KG1 (cell line): ENCODE measurements at regions not wholly inside any gene's neighbourhood (a gene's known extent, or its start where the extent isn't known, plus 50 kb on each side); places are given as distances from the start of the nearest gene placed in this dataset.
"Not testable (repeated sequence)": the region's sequence is repeated elsewhere in the genome, so short reads cannot be mapped to it uniquely, and the experiment has no call there.

ENCODE experiments used
- DNase-seq: peaks from one replicate; lab custom pipeline; 2025; lab: John Stamatoyannopoulos, UW

DNA sequence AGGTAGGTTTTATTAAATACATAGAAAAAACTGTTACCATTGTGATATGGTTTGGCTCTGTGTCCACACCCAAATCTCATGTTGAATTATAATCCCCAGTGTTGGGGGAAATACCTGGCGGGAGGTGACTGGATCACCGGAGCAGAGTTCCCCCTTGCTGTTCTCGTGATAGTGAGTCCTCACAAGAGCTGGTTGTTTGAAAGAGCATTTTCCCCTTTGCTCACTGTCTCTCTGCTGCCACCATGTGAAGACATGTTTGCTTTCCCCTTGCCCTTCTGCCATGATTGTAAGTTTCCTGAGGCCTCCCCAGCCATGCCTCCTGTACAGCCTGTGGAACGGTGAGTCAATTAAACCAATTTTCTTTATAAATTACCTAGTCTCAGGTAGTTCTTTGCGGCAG is 352.7 kb upstream of the SLC39A10 start:
- DNase-seq: no peak

DNA sequence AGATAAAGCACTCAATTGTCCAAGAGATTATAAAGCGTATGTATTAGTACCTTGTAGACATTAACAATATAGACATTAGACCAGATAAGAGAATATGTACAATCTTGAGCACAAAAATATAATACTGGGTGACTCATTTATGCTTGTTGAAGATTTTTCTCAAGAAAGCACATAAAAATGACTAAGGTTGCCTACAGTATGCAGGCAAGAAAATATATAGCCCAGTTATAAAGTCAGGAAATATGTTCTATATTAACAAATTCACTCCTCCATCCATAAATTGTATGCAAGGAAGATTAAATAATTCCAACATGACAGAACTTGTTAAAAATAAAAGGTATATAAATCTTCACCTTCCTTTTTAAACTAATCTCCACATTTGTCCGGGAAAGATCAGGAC is 356.4 kb upstream of the SLC39A10 start:
- no peak for DNase-seq

DNA sequence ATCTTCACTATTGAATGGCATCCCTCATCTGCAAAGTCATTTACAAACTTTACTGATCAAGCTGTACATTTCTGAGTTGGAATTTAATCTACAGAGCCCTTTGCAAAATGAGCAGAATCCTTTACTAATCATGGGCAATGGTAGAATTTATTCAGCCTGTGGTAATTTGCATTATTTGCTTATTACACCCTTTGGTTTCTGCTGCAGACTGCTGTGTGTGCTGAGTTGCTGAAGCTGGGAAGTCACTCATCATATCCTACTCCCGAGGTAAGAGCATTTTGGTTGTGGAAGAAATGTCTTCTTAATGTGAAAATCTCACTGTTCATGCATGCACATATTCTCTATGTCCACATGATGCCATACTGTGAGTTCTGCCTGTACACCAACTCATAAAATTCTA is 357.4 kb upstream of the SLC39A10 start:
- DNase-seq: no peak

DNA sequence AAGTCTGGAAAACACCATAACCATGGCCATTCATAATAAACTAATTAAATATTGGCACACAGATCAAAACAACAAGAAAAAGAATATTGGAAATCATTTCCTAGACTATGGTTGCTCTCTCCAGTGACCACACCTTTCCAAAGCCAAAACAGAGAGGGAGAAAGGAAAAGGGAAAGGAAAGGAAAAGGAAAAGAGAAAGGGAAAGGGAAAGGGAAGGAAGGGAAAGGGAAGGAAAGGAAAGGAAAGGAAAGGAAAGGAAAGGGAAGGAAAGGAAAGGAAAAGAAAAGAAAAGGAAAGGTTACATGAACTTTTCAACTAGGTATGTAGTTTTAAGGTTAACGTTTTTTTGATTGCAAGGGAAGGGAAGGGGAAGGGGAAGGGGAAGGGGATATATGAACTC is 360.5 kb upstream of the SLC39A10 start:
- DNase-seq: no peak

DNA sequence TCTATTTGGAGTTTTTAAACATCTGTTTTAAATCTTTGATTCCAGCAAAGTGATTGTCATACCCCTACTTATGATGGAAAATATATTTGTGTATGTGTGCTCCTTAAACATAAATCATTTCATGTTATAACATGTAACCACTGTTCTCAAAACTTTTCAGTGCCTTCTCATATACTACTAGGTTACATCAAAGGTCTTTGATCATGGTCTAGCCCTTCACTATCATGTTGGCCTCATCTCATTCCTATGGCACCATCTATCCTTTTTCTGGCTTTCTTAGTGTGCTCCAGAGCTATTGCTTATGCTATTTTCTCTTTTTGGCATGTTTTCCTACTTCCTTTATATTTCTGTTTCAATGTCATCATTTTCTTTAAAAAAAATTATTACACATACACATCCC is 367.9 kb upstream of the SLC39A10 start:
- DNase-seq: no peak

DNA sequence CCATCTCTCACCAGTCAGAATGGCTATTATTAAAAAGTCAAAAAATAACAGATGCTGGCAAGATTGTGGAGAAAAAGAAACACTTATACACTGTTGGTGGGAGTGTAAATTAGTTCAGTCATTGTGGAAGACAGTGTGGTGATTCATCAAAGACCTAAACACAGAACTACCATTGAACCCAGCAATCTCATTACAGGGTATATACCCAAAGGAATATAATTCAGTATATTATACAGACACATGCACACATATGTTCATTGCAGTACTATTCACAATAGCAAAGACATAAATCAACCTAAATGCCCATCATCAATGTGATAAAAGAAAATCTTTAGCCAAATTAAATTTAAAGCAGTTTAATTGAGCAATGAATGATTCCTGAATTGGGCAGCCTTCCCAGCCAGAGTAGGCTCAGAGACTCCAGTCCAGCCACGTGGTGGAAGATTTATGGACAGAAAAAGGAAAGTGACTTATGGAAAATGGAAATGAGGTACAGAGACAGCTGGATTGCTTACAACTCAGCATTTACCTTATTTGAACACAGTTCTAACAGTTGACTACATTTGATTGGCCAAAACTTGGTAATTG is 377.1 kb upstream of the SLC39A10 start:
- no peak for DNase-seq

DNA sequence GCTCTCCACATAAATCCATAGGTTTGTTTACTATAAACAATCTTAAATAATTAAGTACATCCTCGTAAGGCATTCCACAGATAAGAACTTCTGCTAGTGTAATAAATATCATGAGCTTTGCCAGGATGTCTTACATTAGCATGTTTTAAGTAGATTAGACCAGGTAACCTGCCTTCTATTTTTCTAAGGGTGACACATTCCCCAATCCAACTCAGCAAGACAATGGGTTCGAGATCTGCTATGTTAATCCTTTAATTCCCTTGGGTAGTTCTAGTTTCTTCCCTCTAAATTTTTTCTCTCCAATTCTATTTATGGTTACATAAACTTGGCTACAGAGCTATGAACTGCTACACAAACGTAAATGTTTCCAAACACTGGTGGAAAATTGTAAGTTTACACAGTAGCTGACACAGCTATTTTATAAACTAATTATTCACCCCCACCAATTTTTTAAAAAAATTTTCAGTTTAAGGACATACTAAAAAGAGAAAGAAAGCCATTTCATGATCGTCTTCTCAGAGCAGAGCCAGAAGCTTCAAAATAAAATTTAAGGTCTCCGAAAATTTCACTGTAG is 386.5 kb upstream of the SLC39A10 start:
- DNase-seq: no peak

DNA sequence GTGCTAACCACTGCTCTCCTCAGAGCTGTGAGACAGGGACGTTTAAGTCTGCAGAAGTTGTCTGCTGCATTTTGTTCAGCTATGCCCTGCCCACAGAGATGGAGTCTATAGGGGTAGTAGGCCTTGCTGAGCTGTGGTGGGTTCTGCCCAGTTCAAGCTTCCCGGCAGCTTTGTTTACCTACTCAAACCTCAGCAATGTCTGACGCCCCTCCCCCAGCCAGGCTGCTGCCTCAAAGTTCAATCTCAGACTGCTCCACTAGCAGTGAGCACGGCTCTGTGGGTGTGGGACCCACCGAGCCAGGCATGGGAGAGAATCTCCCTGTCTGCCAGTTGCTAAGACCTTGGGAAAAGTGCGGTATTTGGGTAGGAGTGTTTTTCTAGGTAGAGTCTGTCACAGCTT is 387.8 kb upstream of the SLC39A10 start:
- no peak for DNase-seq

DNA sequence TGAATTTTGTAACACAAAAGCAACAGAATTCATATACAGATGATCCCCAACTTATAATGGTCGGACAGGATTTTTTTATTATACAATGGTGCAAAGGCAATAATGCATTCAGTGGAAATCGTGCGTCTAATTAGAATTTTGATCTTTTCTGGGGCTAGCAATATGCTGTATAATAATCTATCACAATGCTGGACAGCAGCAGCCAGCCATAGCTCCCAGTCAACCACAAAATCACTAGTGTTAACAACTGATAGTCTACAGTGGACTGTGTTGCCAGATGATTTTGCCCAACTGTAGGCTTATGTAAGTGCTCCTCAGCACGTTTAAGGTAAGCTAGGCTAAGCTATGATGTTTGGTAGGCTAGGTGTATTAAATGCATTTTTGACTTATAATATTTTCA is 399.0 kb upstream of the SLC39A10 start:
- DNase-seq: no peak

DNA sequence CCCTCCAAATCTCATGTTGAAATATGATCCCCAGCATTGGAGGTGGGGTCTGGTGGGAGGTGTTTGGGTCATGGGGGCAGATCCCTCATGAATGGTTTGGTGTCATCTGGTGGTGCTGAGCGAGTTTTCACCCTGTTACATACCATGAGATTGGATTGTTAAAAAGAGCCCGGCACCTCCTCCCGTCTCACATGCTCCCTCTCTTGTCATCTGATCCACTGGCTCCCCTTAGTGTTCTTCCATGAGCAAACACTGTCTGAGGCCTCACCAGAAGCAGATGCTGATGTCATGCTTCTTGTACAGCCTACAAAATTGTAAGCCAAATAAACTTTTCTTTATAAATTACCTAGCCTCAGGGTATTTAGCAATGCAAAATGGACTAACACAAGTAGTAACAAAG is 405.0 kb upstream of the SLC39A10 start:
- DNase-seq: no peak

DNA sequence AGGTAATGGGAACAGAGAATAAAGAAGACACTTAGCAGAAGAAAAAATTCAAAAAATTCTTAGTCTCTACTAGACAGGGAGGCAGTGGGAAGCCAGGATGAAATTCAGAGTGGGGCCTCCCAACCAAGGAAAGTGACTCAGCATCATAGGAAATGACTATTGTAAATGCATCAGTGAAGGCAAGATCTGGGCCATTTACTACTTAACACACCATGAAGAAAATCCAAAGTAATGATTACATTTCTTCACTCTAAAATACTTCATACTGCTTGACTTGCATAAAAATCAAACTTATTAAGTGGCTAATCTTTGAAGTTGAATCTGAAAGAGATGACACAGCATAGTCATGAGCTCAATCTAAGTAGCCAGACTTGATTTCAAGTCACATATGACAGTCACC is 405.8 kb upstream of the SLC39A10 start:
- DNase-seq: no peak

DNA sequence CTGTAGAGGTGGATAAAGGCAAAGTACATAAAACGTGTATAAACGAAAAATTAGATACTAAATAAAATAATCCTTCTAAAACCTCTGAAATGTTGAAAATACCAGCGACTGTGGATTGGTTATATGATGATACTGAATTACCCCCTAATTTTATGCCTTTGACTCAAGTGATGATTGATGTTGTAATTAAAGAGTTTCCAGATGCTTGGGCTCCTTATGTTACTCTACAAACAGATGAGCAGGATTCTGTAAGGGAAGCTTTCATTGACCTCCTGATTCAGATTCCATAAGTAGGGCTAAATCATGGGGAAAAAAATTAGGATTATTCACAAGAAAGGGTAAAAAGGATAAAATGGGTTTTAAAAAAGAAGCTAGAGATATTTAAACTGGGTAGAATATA is 418.2 kb upstream of the SLC39A10 start:
- DNase-seq: no peak

DNA sequence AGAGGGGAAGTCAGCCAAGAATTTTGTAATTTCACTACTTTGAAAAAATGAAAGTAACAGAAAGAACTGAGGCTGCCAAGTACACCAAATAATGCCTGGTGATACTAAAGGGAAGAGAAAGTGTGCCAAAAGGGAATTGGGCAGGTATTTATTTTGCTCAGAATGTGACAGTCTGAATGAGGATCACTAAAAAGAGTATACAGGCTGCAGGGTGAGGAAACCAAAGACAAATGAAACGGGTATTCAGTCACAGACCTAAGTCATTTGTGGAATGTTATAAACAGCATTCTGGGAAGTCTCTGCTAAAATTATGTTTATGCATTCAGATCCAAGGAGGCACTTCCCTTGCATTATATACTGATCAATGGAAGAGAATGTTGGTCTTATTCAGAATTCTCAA is 418.6 kb upstream of the SLC39A10 start:
- DNase-seq: no peak

DNA sequence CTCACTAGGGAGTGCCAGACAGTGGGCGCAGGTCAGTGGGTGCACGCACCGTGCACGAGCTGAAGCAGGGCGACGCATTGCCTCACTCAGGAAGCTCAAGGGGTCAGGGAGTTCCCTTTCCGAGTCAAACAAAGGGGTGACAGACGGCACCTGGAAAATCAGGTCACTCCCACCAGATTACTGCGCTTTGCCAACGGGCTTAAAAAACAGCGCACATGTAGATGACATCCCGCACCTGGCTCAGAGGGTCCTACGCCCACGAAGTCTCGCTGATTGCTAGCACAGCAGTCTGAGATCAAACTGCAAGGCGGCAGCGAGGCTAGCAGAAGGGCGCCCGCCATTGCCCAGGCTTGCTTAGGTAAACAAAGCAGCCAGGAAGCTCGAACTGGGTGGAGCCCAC is 428.5 kb upstream of the SLC39A10 start:
- not testable (repeated sequence) for DNase-seq

DNA sequence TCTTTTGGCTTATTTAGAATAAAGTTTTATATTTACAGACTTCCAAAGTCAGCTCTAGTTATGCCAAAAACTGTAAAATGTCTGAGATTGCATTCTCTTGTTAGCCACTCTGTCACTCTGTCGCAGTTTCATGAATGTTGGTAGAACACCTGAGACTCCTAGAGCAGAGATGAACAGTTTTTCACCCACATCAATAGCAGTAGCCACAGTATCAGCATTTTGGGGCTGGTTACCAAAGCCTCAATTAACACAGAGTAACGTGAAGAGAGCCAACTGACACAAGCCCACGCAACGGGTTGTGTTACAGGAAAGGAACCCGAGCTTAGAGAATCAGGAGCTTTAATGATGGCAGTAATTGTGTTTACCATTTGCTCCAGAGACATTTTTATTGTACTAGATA is 443.0 kb upstream of the SLC39A10 start:
- DNase-seq: no peak

DNA sequence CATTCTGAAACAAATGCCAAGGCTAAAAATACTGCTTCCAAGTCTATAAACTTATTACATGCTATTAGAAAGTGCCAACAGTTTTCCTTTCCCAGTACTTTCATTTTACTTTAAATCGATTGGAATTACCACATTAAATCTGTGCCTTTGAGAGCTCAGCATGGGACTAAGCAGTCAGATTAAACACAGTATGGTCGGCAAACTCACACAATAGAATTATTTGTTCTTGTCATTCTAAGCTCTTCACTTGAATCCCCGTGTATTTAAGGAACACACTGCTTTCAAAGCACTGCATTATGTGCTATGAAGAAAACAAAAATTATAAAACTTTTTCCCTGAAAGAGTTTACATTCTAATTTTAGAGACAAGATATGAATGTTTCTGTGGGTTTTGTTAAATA is 444.4 kb upstream of the SLC39A10 start:
- DNase-seq: no peak

DNA sequence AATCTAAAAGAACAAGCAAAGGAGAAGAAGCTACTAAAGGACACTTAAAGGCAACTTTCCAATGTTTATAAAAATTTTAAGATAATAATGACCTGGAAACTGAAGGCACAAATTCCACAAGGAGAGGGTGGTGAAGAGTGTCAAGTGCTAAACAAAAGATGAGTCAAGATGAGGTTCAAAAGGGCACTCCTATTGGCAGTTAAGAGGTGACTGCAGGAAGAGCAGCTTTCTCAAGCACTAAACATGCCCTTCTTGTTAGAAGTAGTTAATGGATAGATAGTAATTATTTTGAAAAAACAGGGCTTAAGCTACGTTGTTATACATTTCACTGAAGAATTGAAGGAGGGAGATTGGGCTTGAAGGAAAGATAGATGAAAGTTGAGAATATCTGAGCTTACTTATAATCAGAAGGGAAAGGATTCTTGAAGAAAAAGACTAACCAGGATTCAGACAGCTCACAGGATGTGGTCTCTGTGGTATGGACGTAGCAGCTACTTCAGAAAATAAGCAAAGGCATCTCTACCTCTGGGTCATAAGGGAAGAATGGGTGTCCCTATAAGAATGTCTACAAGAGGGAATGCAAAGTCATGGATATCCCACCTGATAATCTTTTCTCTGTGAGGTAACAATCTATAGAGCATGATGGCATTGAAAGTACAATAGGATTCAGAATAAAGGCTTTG is 454.7 kb upstream of the SLC39A10 start:
- DNase-seq: no peak

DNA sequence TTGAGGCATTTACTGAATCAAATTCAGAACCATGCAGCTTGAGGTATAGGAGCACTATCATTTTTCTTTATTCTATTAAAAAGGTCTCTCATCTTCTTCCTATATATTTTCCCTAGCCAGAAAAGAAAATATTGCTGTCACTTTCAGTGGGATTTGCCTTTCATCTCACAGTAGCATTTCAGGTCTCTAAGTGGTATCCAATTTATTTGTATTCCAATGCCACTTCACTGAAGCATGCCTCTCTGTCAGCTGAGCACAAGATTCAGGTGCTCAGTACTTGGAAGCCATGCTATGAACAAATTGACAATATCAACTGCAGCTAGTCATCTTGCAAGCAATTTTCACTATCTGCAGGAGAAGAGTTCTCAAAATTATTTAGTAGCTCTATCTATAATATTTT is 457.2 kb upstream of the SLC39A10 start:
- DNase-seq: no peak

DNA sequence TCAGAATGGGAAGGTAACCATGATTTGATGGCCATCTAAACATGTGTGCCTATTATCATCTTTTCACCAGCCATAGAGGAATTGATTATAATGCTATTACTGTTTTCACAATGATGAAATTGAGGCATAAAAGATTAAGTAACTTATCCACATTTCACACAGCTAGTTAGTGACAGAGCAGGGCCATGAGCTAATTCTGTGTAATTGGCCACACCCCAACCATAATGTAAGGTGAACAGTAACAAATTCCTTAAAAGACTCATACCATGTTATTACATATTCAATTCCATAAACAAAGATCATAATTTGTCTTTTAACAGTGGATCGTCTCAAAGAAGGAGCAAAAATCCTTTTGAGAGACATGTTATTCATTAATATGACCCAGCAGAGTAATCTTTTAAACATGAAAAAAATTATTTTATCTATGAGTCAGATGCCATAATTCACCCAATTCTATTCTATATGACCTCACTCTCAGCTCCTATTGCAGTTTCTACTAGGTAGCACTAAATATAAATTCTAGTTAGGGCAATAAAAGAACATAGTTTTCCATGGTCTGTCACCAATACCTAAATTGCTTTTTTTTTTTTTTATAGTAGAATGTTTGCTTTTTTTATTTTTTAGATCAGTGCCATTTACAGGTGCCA is 475.8 kb upstream of the SLC39A10 start:
- no peak for DNase-seq

DNA sequence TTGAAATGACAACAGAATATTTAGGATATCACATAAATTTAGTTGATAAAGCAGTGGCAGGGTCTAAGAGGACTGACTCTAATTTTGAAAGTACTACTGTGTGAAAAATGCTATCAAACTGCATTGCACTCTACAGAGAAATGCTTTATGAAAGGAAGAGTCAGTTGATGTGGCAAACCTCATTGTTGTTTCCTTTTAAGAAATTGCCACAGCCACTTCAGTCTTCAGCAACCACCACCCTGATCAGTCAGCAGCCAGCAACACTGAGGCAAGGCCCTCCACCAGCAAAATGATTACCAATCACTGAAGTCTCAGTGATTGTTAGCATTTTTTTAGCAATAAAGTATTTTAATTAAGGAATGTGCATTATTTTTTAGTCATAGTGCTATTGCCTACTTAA is 488.7 kb upstream of the SLC39A10 start:
- DNase-seq: no peak

DNA sequence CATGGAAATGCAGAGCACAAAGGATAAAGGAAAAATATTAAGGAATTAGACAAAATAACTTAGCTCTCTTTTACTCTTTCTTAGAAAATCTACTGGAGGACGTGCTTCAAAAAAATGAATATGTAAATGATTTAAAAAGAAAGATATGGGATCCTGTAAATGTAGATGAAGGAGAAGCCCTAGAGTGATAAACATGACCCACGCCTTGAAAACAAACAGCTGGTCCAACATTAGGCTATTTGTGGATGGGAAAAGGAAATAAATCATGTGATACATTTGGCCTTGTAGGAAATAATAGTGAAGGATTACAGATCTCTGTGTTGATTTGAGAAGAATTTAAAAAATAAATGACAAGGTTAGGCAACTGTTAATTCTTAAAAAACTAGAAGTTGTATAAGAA is 492.1 kb upstream of the SLC39A10 start:
- DNase-seq: no peak

DNA sequence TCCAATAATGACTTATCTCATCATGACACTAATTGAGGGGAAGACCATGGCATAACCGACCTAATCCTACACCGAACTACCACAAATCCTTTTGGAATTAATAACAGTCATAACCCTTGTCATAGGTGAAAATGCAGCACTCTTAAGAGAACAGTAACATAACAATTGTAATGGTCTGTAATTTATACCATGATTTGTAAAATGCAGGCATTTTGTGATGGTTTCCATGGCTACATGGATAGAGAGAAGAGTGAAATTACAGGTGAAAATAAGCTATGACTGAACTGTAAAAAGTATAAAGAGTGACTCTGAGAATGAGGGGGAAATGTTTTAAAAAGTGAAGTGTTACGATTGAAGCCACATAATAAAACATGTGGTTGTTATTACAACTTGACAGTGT is 494.1 kb upstream of the SLC39A10 start:
- DNase-seq: no peak

DNA sequence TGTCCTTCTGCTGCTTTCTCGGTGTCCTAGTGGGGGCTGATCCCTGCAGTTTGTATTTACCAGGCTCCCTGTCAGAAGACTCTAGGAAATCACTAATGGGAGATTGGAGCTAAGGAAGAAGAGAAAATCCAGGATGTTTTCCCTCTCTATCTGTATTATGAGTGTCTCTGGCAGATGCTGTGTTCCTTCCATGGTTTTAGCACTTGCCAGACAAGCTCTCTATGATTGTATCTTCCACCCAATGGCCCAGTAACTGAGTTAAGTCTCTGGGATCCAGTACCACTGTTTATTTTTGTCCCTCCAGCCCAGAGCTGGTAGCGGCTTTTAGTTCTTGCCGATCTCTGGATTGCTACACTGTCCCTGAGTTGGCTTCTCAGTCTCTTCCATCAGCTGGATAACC is 494.8 kb upstream of the SLC39A10 start:
- no peak for DNase-seq

DNA sequence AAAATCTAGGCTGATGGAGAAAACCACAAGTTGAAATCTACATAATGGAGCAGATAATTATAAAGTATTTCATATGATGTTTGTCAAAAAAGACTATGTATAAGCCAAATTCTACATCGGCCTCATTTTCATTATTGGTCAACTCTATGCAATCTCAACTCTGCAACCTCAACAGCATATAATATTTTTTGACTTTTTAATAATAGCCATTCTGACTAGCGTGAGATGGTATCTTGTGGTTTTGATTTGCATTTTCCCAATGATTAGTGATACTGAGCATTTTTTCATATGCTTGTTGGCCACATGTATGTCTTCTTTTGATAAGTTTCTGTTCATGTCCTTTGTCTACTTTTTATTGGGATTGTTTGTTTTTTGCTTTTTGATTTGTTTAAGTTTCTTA is 496.1 kb upstream of the SLC39A10 start:
- no peak for DNase-seq
